GM20431 (cell line): ENCODE measurements at regions not wholly inside any gene's neighbourhood (a gene's known extent, or its start where the extent isn't known, plus 50 kb on each side); places are given as distances from the start of the nearest gene placed in this dataset.
"Not testable (repeated sequence)": the region's sequence is repeated elsewhere in the genome, so short reads cannot be mapped to it uniquely, and the experiment has no call there.

ENCODE experiments used
- in situ Hi-C: fragments of 300-500 bp; cut with MseI, MboI; formaldehyde crosslinking; loops from one replicate; pipeline ENCODE4 v1.15.0; 2020; ENCODE audit warnings: low sequenced_read_pairs; ENCODE audit not compliant: unreplicated experiment

DNA sequence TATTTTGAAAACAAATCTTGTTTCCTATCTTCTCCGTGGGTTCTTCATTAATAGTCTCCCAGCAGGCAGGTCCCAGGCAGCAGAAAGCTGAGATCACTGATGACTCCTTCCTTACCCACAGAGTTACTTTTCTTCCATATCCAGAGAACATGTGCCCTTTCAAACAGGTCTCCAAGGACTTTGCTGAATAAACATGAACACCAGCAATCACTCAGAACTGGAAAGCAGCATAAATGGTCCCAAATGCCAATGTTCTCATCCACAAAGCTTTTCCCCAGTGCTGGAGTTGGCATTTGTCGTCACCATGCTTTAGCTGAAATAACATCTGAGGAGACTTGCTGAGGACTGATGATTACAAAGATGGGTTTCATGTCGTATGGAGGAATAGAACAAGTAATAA is 134.0 kb downstream of the YIPF5 start:
- in situ Hi-C loops = no loop called here

- in situ Hi-C loops = no loop called here
Observed at GRCh38 chr5:144040615-144041305, 129.7 kb downstream of the YIPF5 start.

DNA sequence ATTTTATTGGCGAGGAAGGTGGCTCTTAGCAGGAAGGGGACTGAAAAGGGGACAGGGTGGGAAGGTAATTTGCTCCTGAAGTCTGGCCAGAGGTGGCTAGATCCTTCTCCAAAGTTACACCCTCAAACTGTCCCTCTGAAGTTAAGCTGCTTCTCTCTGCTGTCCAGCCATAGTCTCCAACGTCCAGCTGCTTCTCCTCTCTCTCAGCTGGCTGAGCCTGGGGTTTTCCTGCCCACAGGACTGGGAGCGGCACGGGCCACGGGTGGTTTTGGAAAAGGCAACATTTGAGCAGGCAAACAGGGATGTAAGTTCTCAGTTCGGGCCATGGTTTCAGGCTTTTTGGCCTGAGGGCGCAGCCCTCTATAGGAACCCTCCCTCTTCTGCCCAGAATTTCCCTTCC is 128.3 kb downstream of the YIPF5 start:
- in situ Hi-C loops = no loop called here

DNA sequence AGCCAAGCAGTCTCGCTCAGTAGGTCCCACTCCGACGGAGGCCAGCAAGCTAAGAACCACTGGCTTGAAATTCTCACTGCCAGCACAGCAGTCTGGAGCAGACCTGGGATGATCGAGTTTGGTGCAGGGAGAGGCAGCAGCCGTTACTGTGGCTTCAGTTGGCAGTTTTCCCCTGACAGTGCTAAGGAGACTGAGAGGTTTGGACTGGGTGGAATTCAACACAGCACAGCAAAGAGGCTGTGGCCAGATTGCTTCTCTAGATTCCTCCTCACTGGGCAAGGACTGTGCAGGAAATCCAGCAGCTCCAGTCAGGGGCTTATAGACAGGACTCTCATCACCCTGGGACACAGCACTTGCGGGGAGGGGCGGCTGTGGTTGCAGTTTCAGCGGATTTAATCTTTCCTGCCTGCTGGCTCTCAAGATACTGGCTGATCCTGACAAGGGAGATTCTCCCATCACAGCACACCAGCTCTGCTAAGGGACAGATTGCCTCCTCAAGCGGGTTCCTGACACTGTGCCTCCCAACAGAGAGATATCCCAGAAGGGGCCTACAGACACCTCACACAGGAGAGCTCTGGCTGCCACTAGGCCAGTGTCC is 122.1 kb downstream of the YIPF5 start:
- in situ Hi-C loops = no loop called here

DNA sequence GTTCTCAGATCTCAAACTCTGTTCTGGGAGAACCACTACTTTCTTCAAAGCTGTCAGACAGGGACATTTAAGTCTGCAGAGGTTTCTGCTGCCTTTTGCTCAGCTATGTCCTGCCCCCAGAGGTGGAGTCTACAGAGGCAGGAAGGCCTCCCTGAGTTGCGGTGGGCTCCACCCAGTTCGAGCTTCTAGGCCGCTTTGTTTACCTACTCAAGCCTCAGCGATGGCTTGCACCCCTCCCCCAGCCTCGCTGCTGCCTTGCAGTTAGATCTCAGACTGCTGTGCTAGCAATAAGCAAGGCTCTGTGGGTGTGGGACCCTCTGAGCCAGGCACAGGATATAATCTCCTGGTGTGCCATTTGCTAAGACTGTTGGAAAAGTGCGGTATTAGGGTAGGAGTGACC is 115.1 kb downstream of the YIPF5 start:
- in situ Hi-C loops = not testable (repeated sequence)

DNA sequence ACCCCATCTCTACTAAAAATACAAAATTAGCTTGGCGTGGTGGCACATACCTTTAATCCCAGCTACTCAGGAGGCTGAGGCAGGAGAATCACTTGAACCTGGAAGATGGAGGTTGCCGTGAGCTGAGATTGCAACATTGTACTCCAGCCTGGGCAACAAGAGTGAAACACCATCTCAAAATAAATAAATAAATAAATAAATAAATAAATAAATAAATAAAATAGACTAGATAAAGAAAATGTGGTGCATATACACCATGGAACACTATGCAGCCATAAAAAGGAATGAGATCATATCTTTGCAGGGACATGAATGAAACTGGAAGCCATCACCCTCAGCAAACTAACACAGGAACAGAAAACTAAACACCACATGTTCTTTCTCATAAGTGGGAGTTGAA is 110.4 kb downstream of the YIPF5 start:
- in situ Hi-C loops = not testable (repeated sequence)

- in situ Hi-C loops = no loop called here
Observed at GRCh38 chr5:144060598-144060997, 109.9 kb downstream of the YIPF5 start.

- in situ Hi-C loops = no loop called here
Observed at GRCh38 chr5:144065786-144066185, 104.7 kb downstream of the YIPF5 start.

DNA sequence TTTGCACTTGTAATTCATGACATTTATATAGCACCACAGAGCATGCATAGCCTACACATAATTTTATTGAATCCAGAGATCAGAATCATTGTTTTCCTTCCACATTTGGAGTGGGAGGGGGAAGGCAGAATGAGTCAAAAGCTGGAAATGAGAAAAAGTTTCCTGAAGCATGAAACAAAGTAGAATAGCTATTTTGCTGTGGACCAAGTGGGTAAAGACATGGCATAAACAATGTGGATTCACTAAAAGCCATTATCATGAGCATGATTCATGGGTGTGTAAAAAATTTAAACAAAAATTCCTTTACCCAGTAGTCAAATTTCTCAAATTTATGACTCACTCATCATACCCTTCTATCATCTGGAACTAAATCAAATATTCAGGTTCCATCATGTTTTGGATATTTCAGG is 97.9 kb downstream of the YIPF5 start:
- in situ Hi-C loops = no loop called here

- in situ Hi-C loops = no loop called here
Observed at GRCh38 chr5:144076521-144077083, 93.9 kb downstream of the YIPF5 start.

GRCh38 chr5:144083185-144083584 is 87.3 kb downstream of the YIPF5 start:
- in situ Hi-C loops = no loop called here

DNA sequence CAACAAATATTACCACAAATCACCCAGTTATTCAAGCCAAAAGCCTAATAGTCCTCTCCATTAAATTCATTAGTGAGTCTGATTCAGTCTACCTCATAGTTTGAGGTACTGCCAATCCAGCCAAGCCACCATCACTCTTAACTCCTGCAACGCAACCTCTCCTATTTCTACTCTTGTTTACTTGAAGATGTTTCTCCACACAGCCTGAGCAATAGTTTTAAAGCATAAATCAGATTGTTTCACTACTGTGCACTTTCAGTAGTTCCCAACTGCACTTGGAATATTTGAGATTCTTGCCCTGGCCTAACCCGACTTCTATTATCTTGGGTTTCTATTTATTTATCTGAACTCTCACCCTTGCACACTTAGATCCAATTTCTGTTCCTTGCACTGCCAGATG is 85.5 kb downstream of the YIPF5 start:
- in situ Hi-C loops = no loop called here

DNA sequence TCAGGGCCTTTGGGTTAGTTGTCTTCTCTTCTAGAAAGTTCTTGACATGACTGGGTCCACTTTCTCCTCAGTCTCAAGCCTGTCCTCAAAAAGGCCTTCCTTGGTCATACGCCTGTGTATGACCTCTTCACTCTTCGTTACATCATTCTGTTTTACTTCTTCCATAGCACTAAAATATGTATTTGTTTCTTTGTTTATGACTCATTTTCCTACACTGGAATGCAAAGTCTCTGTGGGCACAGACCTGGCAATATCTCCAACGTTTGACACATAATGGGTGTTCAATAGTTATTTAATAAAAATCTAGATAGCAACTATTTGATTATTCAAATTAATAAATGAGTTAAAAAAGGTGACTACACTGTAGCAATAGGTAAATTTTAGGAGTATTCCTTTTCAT is 85.1 kb downstream of the YIPF5 start:
- in situ Hi-C loops = no loop called here

DNA sequence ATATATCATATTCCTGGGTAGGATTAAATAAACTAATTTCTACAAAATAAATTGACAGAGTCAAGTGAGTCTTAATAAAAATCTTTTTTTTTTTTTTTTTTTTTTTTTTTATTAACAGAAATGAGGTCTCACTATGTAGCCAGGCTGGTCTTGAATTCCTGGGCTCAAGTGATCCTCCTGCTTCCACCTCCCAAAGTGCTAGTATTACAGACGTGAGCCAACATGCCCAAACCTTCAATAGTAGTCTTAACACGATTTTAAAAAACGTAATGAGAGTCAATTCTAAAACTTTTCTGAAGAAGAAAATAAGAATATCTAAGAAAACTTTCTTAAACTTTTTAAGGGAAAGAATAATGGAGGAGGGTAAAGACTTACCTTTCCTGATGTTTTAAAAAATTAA is 84.2 kb downstream of the YIPF5 start:
- in situ Hi-C loops = no loop called here

- in situ Hi-C loops = no loop called here
Observed at GRCh38 chr5:144087576-144087975, 82.9 kb downstream of the YIPF5 start.

DNA sequence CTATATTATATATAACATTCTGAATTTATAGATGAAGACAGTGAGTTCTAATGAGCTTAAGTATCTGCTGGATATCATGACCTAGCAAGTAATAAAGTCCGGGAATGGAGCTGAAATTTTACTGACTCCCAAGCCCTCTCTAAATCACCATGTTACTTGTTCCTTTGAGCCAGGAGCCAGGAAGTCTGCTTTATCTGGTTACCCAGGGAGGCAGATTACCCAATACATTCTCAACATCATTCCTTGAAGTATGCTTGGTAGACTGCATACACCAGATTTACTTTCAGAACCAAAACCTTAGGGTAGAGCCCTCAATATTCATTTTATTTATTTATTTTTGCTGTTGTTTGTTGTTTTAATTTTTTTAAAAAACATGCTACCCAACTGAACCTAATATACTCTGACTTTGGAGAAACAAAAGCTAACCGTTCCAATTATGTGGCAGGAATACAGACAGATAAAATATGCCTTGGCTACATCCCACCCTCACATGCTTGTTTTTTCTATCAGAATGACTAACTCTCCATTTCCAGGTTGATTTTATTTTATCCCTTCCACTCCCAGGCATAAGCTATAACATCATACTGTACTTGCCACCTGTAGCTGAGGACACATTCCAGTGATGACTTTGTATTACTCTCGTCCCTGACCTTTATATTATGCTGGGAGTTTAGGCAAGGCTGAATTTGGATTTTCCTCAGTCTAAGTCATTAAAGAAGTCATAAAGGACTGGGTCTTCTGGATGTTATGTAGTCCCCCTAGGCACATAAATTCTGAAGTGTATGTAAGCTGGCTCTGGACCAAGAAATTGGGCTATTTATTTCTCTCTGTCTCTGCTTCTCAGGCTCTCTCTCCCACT is 82.0 kb downstream of the YIPF5 start:
- in situ Hi-C loops = no loop called here

DNA sequence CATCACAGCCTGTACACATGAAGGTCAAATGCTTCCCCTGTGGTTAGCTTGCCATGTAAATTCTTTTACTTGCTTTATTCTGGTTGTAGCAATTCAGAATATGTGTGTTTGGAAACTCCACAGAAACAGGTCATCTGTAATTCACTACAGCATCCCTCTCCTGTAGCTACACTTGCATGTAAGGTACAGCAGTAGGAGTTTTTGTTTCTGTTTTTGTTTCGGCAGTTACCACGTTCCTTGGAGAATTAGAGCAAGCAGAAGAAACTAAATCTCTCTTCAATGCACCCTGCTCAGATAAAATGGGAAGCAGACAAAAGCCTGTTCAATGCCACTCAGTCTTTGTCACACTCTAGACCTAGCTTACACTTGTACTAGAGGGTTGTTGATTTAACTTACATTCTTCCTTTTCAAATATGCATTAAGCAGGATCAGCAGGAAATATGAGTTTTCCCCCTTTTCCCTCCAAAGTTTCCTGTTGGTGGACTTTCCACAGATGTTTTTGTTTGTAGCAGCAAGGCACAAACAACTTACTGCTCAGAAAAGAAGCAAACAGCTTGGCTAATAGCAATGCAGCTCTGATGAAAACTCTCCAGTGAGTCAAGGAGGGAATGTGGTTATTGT is 80.9 kb downstream of the YIPF5 start:
- in situ Hi-C loops = no loop called here

- in situ Hi-C loops = no loop called here
Observed at GRCh38 chr5:144092508-144092907, 78.0 kb downstream of the YIPF5 start.

DNA sequence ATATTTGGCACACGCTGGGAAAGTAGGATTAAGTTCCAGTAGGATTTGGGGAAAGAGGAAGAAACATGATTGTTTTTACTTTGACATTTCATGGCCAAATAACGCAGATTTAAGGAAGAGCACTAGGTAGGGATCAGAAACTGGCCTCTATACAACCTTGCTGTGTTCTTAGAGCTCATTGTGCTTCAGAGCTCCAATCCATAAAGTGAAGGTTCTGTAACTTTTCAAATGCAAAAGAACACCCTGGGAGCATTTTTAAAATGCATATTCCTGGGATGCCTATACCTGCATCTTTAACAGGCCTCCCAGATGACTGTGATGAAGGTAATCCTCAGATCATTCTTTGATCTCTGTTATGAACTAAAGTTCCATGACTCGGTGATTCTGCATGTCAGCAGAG is 77.1 kb downstream of the YIPF5 start:
- in situ Hi-C loops = no loop called here

DNA sequence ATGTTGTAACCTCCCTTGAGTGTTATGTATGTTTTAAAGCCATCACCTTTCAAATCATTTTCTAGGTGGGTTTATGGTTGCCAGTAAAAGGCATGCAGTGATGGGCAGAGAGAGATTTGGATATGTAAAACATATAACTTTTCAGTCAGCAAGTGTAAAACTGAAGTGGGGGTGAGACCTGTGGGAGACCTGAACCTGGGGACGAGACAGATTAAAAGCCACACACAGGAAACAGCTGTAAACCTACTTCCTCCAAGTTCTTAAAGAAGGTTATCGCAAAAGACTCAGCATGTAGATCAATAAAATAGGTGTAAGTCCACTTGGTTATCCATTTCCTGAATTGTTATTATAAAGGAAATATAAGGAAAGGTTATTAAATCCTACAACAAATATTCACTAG is 76.6 kb downstream of the YIPF5 start:
- in situ Hi-C loops = no loop called here
